NCI-H2107 (cell line): ENCODE measurements at regions not wholly inside any gene's neighbourhood (a gene's known extent, or its start where the extent isn't known, plus 50 kb on each side); places are given as distances from the start of the nearest gene placed in this dataset.
"Not testable (repeated sequence)": the region's sequence is repeated elsewhere in the genome, so short reads cannot be mapped to it uniquely, and the experiment has no call there.

Experiments used
- DNase-seq: peaks from one replicate; lab custom pipeline; 2025; lab: John Stamatoyannopoulos, UW

GRCh38 chr4:178966644-178967043 is 1524.4 kb upstream of the AGA start:
- DNase-seq: no peak

DNA sequence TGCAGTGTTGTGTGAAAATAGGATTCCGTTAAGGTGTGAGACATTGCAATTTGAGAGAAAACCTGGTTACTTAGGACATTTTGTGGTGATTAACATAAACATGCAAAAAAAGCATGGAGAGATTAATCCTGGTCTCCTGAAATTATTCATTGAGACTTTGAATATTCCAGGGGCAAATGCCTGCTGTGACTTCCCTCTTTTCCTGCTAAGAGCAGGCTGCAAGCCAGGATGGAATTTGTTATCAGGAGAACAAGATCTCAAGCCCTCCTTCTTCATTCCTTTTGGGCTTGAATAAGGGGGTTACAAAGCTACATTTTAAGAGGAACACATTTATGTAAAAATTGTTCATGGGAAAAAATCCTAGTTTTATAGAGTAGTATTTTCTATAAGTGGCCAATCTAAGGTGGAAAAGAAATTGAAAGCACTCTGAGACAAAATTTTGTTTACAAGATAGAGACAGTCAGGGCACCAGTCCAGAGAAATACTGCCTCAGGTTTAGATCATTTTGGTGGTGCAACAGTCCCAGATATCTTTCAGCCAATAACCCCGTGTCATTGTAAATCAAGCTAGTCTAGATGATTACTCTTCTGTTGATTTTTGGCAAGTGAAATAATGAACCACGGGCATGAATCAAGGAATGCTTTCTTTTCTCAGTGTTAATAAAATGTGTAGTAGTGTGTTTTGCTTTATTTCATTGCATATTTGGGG is 1528.3 kb upstream of the AGA start:
- DNase-seq: no peak

DNA sequence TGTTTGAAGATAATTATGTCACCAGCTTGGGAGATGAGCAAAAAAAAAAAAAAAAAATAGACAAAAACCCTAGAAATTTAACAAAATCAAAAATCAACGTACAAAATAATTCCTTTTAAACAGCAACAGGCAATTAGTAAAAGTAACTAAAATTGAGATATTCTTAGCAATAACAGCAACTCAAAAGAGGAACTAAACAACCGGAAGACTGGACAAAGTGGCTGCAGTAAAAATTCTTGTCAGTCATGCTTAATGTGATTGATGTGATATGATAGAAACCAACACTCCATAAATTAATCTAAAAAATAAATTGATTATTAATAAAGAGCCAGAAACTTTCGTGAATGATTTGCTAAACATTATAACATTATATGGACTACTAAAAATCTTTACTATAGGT is 1534.6 kb upstream of the AGA start:
- DNase-seq: no peak

GRCh38 chr4:178993306-178993705 is 1551.1 kb upstream of the AGA start:
- no peak for DNase-seq

GRCh38 chr4:179001918-179002317 is 1559.7 kb upstream of the AGA start:
- no peak for DNase-seq

- no peak for DNase-seq
These were observed 1565.5 kb upstream of the AGA start for GRCh38 chr4:179007755-179008154.

DNA sequence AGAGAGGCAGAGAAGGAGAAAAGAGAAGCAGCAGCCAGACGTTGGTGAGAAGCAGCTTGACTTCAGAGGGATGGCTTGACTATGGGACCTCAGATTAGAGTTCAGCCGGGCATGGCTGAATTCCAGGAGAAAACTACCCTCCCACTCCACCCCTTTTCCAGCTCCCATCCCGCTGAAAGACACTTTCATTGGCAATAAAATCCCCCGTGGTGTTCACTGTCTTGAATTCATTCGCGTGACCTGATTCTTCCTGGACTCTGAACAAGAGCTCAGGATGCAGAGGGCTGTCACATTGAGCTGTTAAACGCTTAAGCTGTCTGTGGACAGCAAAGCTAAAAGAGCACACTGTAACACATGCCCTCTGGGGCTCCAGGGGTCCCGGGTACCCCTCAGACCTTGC is 1575.3 kb upstream of the AGA start:
- no peak for DNase-seq

GRCh38 chr4:179027569-179027968 is 1585.3 kb upstream of the AGA start:
- DNase-seq: no peak

GRCh38 chr4:179028321-179028720 is 1586.1 kb upstream of the AGA start:
- no peak for DNase-seq

DNA sequence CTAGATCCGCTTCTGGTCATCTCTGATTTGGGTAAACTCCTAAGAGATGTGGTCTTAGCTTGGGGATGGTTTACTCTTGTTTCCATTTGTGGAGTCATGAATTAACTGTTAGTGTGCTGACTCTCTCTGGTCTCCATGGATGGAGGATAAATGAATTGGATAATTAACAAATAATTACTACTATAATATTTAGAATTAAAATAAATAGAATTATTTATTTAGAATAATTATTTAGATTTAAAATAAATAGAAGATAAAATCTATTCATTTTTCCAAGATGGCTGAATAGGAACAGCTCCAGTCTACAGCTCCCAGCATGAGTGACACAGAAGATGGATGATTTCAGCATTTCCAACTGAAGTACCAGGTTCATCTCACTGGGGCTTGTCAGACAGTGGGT is 1587.4 kb upstream of the AGA start:
- no peak for DNase-seq

DNA sequence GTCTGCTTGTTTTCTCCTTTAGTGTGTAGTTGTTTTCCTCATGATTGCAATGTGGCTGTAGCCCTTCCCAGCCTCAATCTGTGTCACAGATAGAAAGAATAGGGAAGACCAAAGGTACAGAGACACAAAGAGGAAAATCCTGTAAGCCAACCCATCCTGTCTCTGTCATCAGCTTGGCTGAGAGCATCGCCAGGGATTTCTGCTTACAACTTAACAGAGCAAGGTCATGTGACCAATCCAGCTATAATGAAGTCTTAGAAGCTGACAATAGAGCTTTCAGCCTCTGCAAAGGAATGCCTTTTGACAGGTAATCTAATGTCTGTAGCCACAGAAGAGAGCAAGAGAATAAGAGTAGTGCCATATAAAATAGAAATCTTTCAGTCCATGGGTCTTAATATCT is 1598.0 kb upstream of the AGA start:
- DNase-seq: no peak

GRCh38 chr4:179048839-179049453 is 1606.7 kb upstream of the AGA start:
- no peak for DNase-seq

DNA sequence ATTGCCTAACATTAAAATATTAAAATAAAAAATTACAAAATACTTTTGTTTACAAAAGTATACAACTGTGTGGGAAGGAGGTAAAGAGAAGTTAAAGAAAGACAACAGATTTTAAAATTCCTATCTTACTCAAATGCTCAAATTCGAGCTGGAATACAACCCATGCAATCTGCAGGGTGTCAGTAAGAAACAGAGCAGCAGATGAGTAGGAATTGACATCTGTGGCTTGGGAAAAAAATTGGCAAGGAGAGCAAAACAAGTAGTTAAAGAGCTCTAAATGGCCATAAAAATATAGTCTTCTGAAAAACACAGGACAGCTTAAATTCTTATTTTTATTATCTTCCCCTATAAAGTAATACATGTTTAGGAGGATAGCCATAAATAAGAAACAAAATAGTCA is 1609.0 kb upstream of the AGA start:
- DNase-seq: no peak

DNA sequence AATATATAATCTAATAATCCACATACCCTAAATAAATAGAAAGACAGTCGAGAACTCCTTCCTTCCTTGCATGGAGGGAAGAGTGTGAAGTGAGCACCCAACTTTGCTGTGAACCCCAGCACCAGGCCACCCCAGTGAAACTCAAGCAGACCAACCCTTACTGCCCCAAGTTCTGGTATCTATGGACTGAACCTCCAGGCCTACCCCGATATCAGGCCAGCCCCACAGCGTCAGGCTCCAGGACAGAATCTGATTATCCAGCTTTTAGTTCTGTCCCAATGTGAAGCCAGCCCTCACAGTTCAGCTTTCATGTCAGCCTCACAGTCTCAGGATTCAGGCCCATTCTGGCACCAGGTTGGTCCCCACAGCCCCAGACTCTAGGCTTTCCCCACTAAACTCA is 1617.2 kb upstream of the AGA start:
- no peak for DNase-seq

- DNase-seq: not testable (repeated sequence)
These were observed 1624.0 kb upstream of the AGA start for GRCh38 chr4:179066254-179066653.

GRCh38 chr4:179071131-179071530 is 1628.9 kb upstream of the AGA start:
- DNase-seq: no peak

GRCh38 chr4:179076865-179077264 is 1634.6 kb upstream of the AGA start:
- no peak for DNase-seq

- no peak for DNase-seq
These were observed 1653.5 kb upstream of the AGA start for GRCh38 chr4:179095585-179096221.

DNA sequence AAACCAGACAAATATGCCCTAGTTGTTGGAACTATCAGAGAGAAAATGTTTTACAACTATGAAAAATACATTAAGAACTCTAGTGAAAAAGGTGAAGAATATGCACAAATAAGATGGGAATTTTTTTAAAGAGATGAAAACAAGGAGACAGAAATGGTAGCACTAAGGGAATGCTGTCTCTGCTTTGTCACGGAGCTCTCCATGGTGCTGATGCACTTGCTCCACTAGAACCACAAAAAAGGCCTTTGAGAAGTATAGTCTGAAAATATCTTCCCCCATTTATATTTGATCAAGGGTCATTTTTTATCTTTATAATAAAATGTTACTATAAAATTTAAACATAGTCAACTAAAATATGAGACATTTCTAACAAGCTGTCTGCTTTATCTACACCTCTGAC is 1655.5 kb upstream of the AGA start:
- no peak for DNase-seq

DNA sequence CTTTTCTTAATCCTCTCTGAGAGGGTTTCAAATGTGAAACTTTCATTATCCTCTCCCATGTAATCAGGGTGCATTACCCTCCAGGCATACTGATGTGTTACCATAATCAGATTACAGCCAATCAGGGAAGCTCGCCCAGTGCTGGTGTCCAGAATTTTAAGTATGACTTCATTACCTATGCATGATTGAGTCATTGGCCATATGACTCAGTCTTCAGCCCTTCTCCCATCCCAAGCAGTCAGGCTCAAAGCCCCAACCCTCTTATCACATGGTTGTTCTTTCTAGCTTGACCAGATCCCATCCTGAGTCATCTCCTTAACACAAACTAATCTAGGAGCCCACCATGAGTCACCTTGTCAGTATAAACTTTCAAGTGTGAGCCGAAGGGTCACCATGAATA is 1668.1 kb upstream of the AGA start:
- DNase-seq: no peak

GRCh38 chr4:179110816-179111215 is 1668.6 kb upstream of the AGA start:
- no peak for DNase-seq

- DNase-seq: no peak
These were observed 1670.4 kb upstream of the AGA start for GRCh38 chr4:179112441-179113170.

DNA sequence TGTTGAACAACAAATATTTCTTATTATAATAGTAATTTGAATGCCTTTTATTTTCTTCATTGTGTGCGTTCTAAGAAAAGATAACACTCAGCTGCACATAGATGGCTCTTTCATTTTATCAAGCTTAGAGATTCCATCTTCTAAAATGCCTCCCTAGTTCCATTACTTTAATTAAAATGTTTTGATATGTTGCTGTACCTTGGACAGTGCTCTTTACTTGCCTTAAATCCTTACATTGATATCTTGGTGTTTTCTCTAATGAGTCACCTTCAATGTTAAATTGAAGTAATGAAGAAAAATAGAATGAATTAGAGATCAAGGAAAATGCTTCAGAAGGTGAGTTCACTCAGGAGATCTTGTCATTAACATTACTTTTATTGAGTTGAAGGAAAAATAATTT is 1672.4 kb upstream of the AGA start:
- no peak for DNase-seq
